D721Med (cell line): ENCODE measurements at regions not wholly inside any gene's neighbourhood (a gene's known extent, or its start where the extent isn't known, plus 50 kb on each side); places are given as distances from the start of the nearest gene placed in this dataset.

Experiments used
- DNase-seq: peaks from one replicate; pipeline ENCODE4 v3.0.0; 2011; ENCODE audit warnings: low spot score; ENCODE audit not compliant: insufficient read length
- FAIRE-seq: peaks from 2 replicates; lab custom pipeline; 2011; peaks lifted over from hg19 to GRCh38; lab: Jason Lieb, UNC
- TF ChIP-seq, protein P1 (sequence below): IDR thresholded peaks from 2 replicates; pipeline ENCODE4 v1.5.1; 2012; ENCODE audit warnings: mild to moderate bottlenecking, control low read depth; ENCODE audit not compliant: insufficient read depth; ENCODE audit errors: missing control alignments

GRCh38 chr3:21117370-21117769, 633.6 kb downstream of the ZNF385D start:
- TF ChIP-seq, protein P1, sequence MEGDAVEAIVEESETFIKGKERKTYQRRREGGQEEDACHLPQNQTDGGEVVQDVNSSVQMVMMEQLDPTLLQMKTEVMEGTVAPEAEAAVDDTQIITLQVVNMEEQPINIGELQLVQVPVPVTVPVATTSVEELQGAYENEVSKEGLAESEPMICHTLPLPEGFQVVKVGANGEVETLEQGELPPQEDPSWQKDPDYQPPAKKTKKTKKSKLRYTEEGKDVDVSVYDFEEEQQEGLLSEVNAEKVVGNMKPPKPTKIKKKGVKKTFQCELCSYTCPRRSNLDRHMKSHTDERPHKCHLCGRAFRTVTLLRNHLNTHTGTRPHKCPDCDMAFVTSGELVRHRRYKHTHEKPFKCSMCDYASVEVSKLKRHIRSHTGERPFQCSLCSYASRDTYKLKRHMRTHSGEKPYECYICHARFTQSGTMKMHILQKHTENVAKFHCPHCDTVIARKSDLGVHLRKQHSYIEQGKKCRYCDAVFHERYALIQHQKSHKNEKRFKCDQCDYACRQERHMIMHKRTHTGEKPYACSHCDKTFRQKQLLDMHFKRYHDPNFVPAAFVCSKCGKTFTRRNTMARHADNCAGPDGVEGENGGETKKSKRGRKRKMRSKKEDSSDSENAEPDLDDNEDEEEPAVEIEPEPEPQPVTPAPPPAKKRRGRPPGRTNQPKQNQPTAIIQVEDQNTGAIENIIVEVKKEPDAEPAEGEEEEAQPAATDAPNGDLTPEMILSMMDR, result no peak
- no peak for DNase-seq
- FAIRE-seq, result no peak

DNA sequence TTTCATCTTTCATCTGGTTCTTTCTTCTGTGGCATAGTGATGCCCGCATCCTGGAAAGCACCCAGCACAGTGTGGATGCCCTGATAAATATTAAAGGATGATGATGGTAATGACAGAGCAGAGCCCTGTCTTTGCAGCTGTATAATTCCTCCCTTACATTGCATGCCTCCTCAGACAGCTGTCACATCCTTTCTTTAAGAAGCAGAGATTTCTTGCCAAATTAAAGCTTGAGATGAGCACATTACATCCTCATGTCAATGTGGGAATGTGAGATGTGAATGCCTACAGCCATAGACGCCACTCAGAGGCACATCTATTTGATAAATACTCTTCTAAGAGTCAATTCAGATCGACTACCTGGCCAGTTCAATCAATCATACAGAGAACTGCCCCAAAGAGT, 642.0 kb downstream of the ZNF385D start:
- FAIRE-seq, result no peak
- no peak for DNase-seq
- TF ChIP-seq, protein P1, result no peak

- no peak for FAIRE-seq
- TF ChIP-seq, protein P1, result no peak
- no peak for DNase-seq
Observed at GRCh38 chr3:21105784-21106183, 645.2 kb downstream of the ZNF385D start.

GRCh38 chr3:21100656-21101359, 650.2 kb downstream of the ZNF385D start:
- FAIRE-seq (no peak), DNase-seq (no peak)
- TF ChIP-seq, protein P1, result no peak

DNA sequence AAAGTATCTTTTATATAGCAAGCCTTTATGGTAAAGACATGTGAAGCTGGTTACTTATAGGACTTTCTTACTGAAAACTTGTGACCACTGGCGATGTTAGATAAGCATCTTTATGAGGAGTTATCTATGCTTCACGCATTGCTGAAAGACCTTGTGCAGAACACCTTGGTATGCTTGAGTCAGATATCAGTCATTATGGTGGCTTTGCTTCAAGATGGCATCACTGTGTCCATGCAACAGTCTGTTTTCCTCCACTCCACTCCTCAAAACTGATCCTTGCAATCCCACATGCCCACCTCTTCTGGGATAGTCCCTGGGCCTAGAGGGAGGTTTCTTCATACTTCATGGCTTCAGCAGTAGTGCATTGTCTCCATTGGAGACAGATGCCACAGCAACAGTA, 656.3 kb downstream of the ZNF385D start:
- TF ChIP-seq, protein P1, result no peak
- no peak for DNase-seq
- FAIRE-seq, result no peak

DNA sequence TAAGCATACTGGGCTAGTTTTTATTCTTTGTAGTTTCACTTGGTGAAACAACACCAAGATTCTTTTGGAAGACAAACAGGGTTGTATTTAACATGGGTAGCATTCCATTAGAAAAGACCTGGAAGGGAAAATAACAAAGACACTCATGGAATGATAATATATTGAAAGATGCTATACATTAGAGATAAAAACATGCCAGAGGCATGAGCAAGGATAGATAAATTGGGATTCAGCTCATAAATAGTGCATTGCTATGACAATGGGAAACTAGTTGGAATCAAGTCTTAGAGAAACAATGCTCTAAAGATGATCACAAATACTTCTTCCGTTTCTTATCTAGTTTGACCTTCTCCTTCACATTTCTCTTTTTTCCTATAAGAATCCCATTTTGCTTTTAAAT, 677.4 kb downstream of the ZNF385D start:
- FAIRE-seq (peak; percentile 53), DNase-seq (no peak)
- TF ChIP-seq, protein P1, result no peak

GRCh38 chr3:21067031-21067813, 683.8 kb downstream of the ZNF385D start:
- TF ChIP-seq, protein P1, result no peak
- DNase-seq (no peak), FAIRE-seq (no peak)
